Suprapubic skin (tissue), 3 donors: ENCODE measurements at regions not wholly inside any gene's neighbourhood (a gene's known extent, or its start where the extent isn't known, plus 50 kb on each side); places are given as distances from the start of the nearest gene placed in this dataset.

Source experiments
- CTCF ChIP-seq, 2 donors: fragments of 200-600 bp in 1 of 2; fragments of 450-650 bp in 1 of 2; sonication (generic) in 1 of 2; IDR thresholded peaks; one replicate each; pipeline ENCODE4 v1.5.1; 2016 to 2019; ENCODE audit warnings: antibody characterized with exemption in 2 of 2, mild to moderate bottlenecking in 1 of 2, moderate library complexity in 1 of 2
- POLR2AphosphoS5 ChIP-seq, 3 donors: sonication (generic); formaldehyde crosslinking; IDR thresholded peaks; one replicate each; pipeline ENCODE4 v1.6.1; 2017; ENCODE audit warnings: antibody characterized with exemption in 3 of 3

GRCh38 chr5:92599217-92599810, 981.7 kb downstream of the NR2F1-AS1 start:
- TF ChIP-seq CTCF (IDR thresholded peaks at IDR 0.05) (no peak), POLR2AphosphoS5 (IDR thresholded peaks at IDR 0.05) (no peak)
